Astrocyte (in vitro differentiated cells and primary cell): ENCODE measurements at regions not wholly inside any gene's neighbourhood (a gene's known extent, or its start where the extent isn't known, plus 50 kb on each side); places are given as distances from the start of the nearest gene placed in this dataset.

Experiments
- DNase-seq: peaks from one replicate; pipeline ENCODE4 v3.0.0-alpha.2; 2010; ENCODE audit warnings: low read depth
- FAIRE-seq: peaks from 2 replicates; lab custom pipeline; 2011; peaks lifted over from hg19 to GRCh38; lab: Jason Lieb, UNC
- H2AFZ ChIP-seq: 2 replicates; pipeline ENCODE4 v1.6.0; 2012; ENCODE audit warnings: low read depth, low read length, inconsistent platforms
- H3K27ac ChIP-seq: 2 replicates; pipeline ENCODE4 v1.5.1; 2011; ENCODE audit warnings: low read depth, low read length, inconsistent platforms
- H3K27me3 ChIP-seq: 2 replicates; pipeline ENCODE4 v1.6.0; 2011; ENCODE audit warnings: low read length, inconsistent platforms; ENCODE audit not compliant: insufficient read depth
- H3K36me3 ChIP-seq: 2 replicates; pipeline ENCODE4 v1.5.1; 2011; ENCODE audit warnings: low read length, inconsistent platforms; ENCODE audit not compliant: insufficient read depth
- H3K4me1 ChIP-seq: 2 replicates; pipeline ENCODE4 v1.5.1; 2011; ENCODE audit warnings: low read length, inconsistent platforms; ENCODE audit not compliant: insufficient read depth
- H3K4me2 ChIP-seq: 2 replicates; pipeline ENCODE4 v1.6.0; 2012; ENCODE audit warnings: low read length, inconsistent platforms
- H3K4me3 ChIP-seq: 2 replicates; pipeline ENCODE4 v1.5.1; 2011; ENCODE audit warnings: low read depth, mild to moderate bottlenecking, low read length, inconsistent platforms; ENCODE audit not compliant: insufficient read depth
- H3K79me2 ChIP-seq: 2 replicates; pipeline ENCODE4 v1.6.0; 2012; ENCODE audit warnings: mild to moderate bottlenecking, low read length, inconsistent platforms; ENCODE audit not compliant: insufficient read depth
- H3K9ac ChIP-seq: 2 replicates; pipeline ENCODE4 v1.6.0; 2012; ENCODE audit warnings: mild to moderate bottlenecking, low read length, inconsistent platforms
- H3K9me3 ChIP-seq: 2 replicates; pipeline ENCODE4 v1.5.1; 2012; ENCODE audit warnings: low read depth, mild to moderate bottlenecking, low read length, inconsistent platforms; ENCODE audit not compliant: insufficient read depth
- H4K20me1 ChIP-seq: 2 replicates; pipeline ENCODE4 v1.6.0; 2012; ENCODE audit warnings: low read length, inconsistent platforms; ENCODE audit not compliant: insufficient read depth
- H3K27ac Mint-ChIP-seq: one replicate; pipeline ENCODE4 v1.8.0; 2021; ENCODE audit warnings: mild to moderate bottlenecking, mixed read lengths; ENCODE audit not compliant: unreplicated experiment
- H3K27me3 Mint-ChIP-seq: one replicate; pipeline ENCODE4 v1.8.0; 2021; ENCODE audit warnings: low read depth, mixed read lengths; ENCODE audit not compliant: unreplicated experiment
- H3K36me3 Mint-ChIP-seq: one replicate; pipeline ENCODE4 v1.8.0; 2021; ENCODE audit warnings: low read depth, mixed read lengths; ENCODE audit not compliant: unreplicated experiment
- H3K4me1 Mint-ChIP-seq: one replicate; pipeline ENCODE4 v1.8.0; 2021; ENCODE audit warnings: low read depth, mixed read lengths; ENCODE audit not compliant: unreplicated experiment
- H3K4me3 Mint-ChIP-seq: one replicate; pipeline ENCODE4 v1.8.0; 2021; ENCODE audit warnings: mild to moderate bottlenecking, moderate library complexity, mixed read lengths; ENCODE audit not compliant: unreplicated experiment
- H3K9me3 Mint-ChIP-seq: one replicate; pipeline ENCODE4 v1.8.0; 2021; ENCODE audit warnings: mild to moderate bottlenecking, mixed read lengths; ENCODE audit not compliant: unreplicated experiment
- EZH2 ChIP-seq: IDR thresholded peaks from 2 replicates; pipeline ENCODE4 v1.6.1; 2012; ENCODE audit warnings: mild to moderate bottlenecking, low read length, inconsistent platforms; ENCODE audit not compliant: insufficient read depth
- TF ChIP-seq, protein P1 (sequence below): IDR thresholded peaks from 2 replicates; pipeline ENCODE4 v1.5.1; 2011; ENCODE audit warnings: low read depth, mild to moderate bottlenecking, inconsistent platforms, low read length, moderate library complexity; ENCODE audit not compliant: insufficient read depth

GRCh38 chr6:144932621-144933020 is 647.5 kb downstream of the UTRN start:
- Histone ChIP-seq H3K27ac (no peak overlapping the region), H4K20me1 (no peaks in the 10 kb centered on the region), H3K27me3 (no peaks in the 10 kb centered on the region), H3K4me1 (peaks cover 3% of the 10 kb centered on the region), H3K79me2 (no peaks in the 10 kb centered on the region), H3K9me3 (no peaks in the 10 kb centered on the region), H2AFZ (no peak overlapping the region), H3K9ac (no peak overlapping the region), H3K36me3 (no peaks in the 10 kb centered on the region), H3K4me2 (no peak overlapping the region), H3K4me3 (no peak overlapping the region)
- FAIRE-seq = no peak
- Mint-ChIP-seq H3K4me3 (no peak overlapping the region), H3K27ac (no peak overlapping the region), H3K4me1 (peaks cover 5% of the 10 kb centered on the region), H3K27me3 (no peaks in the 10 kb centered on the region), H3K9me3 (no peaks in the 10 kb centered on the region), H3K36me3 (peaks cover 7% of the 10 kb centered on the region)
- TF ChIP-seq, protein P1, sequence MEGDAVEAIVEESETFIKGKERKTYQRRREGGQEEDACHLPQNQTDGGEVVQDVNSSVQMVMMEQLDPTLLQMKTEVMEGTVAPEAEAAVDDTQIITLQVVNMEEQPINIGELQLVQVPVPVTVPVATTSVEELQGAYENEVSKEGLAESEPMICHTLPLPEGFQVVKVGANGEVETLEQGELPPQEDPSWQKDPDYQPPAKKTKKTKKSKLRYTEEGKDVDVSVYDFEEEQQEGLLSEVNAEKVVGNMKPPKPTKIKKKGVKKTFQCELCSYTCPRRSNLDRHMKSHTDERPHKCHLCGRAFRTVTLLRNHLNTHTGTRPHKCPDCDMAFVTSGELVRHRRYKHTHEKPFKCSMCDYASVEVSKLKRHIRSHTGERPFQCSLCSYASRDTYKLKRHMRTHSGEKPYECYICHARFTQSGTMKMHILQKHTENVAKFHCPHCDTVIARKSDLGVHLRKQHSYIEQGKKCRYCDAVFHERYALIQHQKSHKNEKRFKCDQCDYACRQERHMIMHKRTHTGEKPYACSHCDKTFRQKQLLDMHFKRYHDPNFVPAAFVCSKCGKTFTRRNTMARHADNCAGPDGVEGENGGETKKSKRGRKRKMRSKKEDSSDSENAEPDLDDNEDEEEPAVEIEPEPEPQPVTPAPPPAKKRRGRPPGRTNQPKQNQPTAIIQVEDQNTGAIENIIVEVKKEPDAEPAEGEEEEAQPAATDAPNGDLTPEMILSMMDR = no peak
- no peak for TF ChIP-seq EZH2
- no peak for DNase-seq

- no peaks in the 10 kb centered on the region for H3K79me2 ChIP-seq
- H3K4me2 ChIP-seq = no peak overlapping the region
- FAIRE-seq (no peak), DNase-seq (no peak)
- H3K27me3 ChIP-seq = no peaks in the 10 kb centered on the region
- H2AFZ ChIP-seq = no peak overlapping the region
- H3K27ac ChIP-seq = no peak overlapping the region
- H3K27me3 Mint-ChIP-seq = no peaks in the 10 kb centered on the region
- H3K9ac ChIP-seq = no peak overlapping the region
- no peak overlapping the region for H3K4me3 ChIP-seq
- H3K36me3 Mint-ChIP-seq = no peaks in the 10 kb centered on the region
- peaks cover 3% of the 10 kb centered on the region for H3K4me1 ChIP-seq
- H3K36me3 ChIP-seq = no peaks in the 10 kb centered on the region
- no peak overlapping the region for H3K27ac Mint-ChIP-seq
- TF ChIP-seq EZH2 = no peak
- TF ChIP-seq, protein P1 = no peak
- no peak overlapping the region for H3K4me3 Mint-ChIP-seq
- no peaks in the 10 kb centered on the region for H4K20me1 ChIP-seq
- H3K9me3 Mint-ChIP-seq = no peaks in the 10 kb centered on the region
- peaks cover 4% of the 10 kb centered on the region for H3K4me1 Mint-ChIP-seq
- no peaks in the 10 kb centered on the region for H3K9me3 ChIP-seq
These were observed 650.0 kb downstream of the UTRN start for GRCh38 chr6:144935181-144935580.

GRCh38 chr6:144935661-144936060 is 650.5 kb downstream of the UTRN start:
- Mint-ChIP-seq H3K27me3 (no peaks in the 10 kb centered on the region), H3K27ac (no peak overlapping the region), H3K36me3 (no peaks in the 10 kb centered on the region), H3K4me3 (no peak overlapping the region), H3K9me3 (no peaks in the 10 kb centered on the region), H3K4me1 (peaks cover 7% of the 10 kb centered on the region)
- Histone ChIP-seq H3K4me1 (peaks cover 3% of the 10 kb centered on the region), H3K36me3 (no peaks in the 10 kb centered on the region), H3K27me3 (no peaks in the 10 kb centered on the region), H4K20me1 (no peaks in the 10 kb centered on the region), H3K27ac (no peak overlapping the region), H3K9ac (no peak overlapping the region), H3K9me3 (no peaks in the 10 kb centered on the region), H3K4me3 (no peak overlapping the region), H3K79me2 (no peaks in the 10 kb centered on the region), H2AFZ (no peak overlapping the region), H3K4me2 (no peak overlapping the region)
- FAIRE-seq = no peak
- no peak for TF ChIP-seq EZH2
- TF ChIP-seq, protein P1 = no peak
- no peak for DNase-seq
